ENCODE measurements at regions not wholly inside any gene's neighbourhood (a gene's known extent, or its start where the extent isn't known, plus 50 kb on each side); places are given as distances from the start of the nearest gene placed in this dataset.
"Not testable (repeated sequence)": the region's sequence is repeated elsewhere in the genome, so short reads cannot be mapped to it uniquely, and the experiment has no call there.

GRCh38 chr6:18538315-18538714 is 151.2 kb downstream of the RNF144B start:
- Histone ChIP-seq H3K4me1 (no peaks in the 10 kb centered on the region), H3K4me3 (no peak overlapping the region), H3K9me3 (no peaks in the 10 kb centered on the region), H3K27ac (no peak overlapping the region), H3K27me3 (no peaks in the 10 kb centered on the region), H3K36me3 (no peaks in the 10 kb centered on the region)
- WGBS, 2 donors, result 91 to 92% methylated on average over 3 of the region's 3 CpGs
- ATAC-seq (ENCODE audit: low FRiP score in 2 of 2) (no peak), DNase-seq (no peak)
- TF ChIP-seq, protein P1, sequence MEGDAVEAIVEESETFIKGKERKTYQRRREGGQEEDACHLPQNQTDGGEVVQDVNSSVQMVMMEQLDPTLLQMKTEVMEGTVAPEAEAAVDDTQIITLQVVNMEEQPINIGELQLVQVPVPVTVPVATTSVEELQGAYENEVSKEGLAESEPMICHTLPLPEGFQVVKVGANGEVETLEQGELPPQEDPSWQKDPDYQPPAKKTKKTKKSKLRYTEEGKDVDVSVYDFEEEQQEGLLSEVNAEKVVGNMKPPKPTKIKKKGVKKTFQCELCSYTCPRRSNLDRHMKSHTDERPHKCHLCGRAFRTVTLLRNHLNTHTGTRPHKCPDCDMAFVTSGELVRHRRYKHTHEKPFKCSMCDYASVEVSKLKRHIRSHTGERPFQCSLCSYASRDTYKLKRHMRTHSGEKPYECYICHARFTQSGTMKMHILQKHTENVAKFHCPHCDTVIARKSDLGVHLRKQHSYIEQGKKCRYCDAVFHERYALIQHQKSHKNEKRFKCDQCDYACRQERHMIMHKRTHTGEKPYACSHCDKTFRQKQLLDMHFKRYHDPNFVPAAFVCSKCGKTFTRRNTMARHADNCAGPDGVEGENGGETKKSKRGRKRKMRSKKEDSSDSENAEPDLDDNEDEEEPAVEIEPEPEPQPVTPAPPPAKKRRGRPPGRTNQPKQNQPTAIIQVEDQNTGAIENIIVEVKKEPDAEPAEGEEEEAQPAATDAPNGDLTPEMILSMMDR (IDR thresholded peaks at IDR 0.05), result no peak
- no peak for TF ChIP-seq EP300 (IDR thresholded peaks at IDR 0.05)
- TF ChIP-seq POLR2A (IDR thresholded peaks at IDR 0.05), result no peak

GRCh38 chr6:18543051-18543450 is 155.9 kb downstream of the RNF144B start:
- TF ChIP-seq EP300 (IDR thresholded peaks at IDR 0.05), result no peak
- TF ChIP-seq, protein P1 (IDR thresholded peaks at IDR 0.05), result no peak
- TF ChIP-seq POLR2A (IDR thresholded peaks at IDR 0.05), result no peak
- TF ChIP-seq POLR2AphosphoS5 (IDR thresholded peaks at IDR 0.05), result no peak
- Histone ChIP-seq H3K36me3 (no peaks in the 10 kb centered on the region), H3K27me3 (no peaks in the 10 kb centered on the region), H3K27ac (no peak overlapping the region), H3K4me3 (no peak overlapping the region), H3K9me3 (peaks cover 4 to 12% (median 8%) of the 10 kb centered on the region in 4 donors), H3K4me1 (no peaks in the 10 kb centered on the region)
- no peak for DNase-seq
- 68 to 76% methylated on average over 6 of the region's 6 CpGs for WGBS, 2 donors
- ATAC-seq (ENCODE audit: low FRiP score in 2 of 2), result no peak

DNA sequence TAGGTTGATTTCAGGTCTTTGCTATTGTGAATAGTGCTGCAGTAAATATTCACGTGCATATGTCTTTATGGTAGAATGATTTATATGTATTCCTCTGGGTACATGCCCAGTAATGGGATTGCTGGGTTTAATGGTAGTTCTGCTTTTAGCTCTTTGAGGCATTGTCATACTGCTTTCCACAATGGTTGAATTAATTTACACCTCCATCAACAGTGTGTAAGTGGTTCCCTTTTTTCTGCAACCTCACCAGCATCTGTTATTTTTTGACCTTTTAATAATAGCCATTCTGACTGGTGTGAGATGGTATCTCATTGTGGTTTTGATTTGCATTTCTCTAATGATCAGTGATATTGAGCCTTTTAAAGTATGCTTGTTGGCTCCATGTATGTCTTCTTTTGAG is 158.0 kb downstream of the RNF144B start:
- not testable (repeated sequence) for H3K27ac ChIP-seq; H3K4me1 ChIP-seq; H3K4me3 ChIP-seq; H3K27me3 ChIP-seq; H3K36me3 ChIP-seq; ATAC-seq (ENCODE audit: low FRiP score in 2 of 2); DNase-seq
- peaks cover 4 to 12% (median 8%) of the 10 kb centered on the region in 4 donors for H3K9me3 ChIP-seq
- 67 to 83% methylated on average over 1 of the region's 1 CpG for WGBS, 2 donors

DNA sequence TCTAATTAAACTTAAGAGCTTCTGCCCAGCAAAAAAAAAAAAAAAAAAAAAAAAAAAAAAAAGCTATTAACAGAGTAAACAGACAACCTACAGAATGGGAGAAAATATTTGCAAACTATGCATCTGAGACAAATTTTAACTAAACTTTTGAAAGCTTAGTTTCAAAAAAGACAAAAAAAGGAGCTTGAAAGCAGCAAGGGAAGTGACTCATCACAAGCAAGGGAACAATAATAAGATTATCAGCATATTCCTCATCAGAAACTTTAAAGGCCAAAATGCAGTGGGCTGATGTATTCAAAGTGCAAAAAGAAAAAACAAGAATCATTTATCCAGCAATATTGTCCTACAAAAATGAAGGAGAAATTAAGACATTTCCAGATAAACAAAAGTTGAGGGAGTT is 158.6 kb downstream of the RNF144B start:
- TF ChIP-seq POLR2A (IDR thresholded peaks at IDR 0.05) (no peak), EP300 (IDR thresholded peaks at IDR 0.05) (no peak)
- DNase-seq (no peak), ATAC-seq (ENCODE audit: low FRiP score in 2 of 2) (no peak)
- Histone ChIP-seq H3K4me3 (no peak overlapping the region), H3K27ac (no peak overlapping the region), H3K4me1 (no peaks in the 10 kb centered on the region), H3K9me3 (peaks cover 4 to 12% (median 8%) of the 10 kb centered on the region in 4 donors), H3K27me3 (no peaks in the 10 kb centered on the region), H3K36me3 (no peaks in the 10 kb centered on the region)

DNA sequence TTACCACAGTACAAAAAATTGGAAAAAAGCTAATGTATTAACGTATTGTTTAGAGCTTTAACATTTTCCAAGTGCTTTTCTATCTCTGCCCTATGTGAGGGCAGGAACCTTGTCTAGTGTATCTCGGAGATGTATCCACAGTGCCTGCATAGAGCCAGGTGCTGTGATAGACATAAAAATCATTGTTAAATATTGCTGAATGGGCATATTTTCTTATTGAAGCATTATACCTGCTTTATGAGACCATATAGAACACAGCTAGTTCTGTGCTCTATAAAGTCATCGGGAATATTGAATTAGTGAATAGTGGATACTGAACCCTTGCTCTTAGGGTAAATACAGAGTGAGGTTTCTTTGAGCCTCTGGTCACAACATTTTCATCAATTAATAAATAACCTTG is 163.0 kb downstream of the RNF144B start:
- Histone ChIP-seq H3K4me1 (no peaks in the 10 kb centered on the region), H3K27ac (no peak overlapping the region), H3K4me3 (no peak overlapping the region), H3K36me3 (no peaks in the 10 kb centered on the region), H3K9me3 (peaks cover 0 to 5% (median 0%) of the 10 kb centered on the region in 4 donors), H3K27me3 (no peaks in the 10 kb centered on the region)
- WGBS, 2 donors, result 89 to 92% methylated on average over 3 of the region's 3 CpGs
- DNase-seq, result no peak
- TF ChIP-seq EP300 (IDR thresholded peaks at IDR 0.05), result no peak
- TF ChIP-seq, protein P1 (IDR thresholded peaks at IDR 0.05), result no peak
- no peak for TF ChIP-seq POLR2A (IDR thresholded peaks at IDR 0.05)
- no peak for TF ChIP-seq POLR2AphosphoS5 (IDR thresholded peaks at IDR 0.05)
- no peak for ATAC-seq (ENCODE audit: low FRiP score in 2 of 2)

DNA sequence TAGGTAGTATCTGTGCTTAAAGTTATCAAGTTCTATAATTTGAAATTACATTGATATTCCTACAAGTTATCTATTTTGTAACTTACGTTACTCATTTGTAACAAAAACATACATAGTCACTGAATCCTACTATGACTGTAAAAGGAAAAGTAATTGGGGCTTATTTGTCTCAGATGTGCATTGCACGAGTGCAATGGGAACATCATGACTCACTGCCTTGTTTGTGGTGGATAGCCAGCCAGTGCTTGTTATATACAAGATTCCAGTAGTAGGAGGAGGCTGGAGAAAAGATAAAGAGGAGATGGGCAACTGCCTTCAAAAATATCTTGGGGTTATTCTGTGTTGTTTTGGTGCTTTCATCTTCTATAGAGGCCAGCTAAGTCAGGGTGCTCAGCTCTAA is 164.1 kb downstream of the RNF144B start:
- TF ChIP-seq POLR2A (IDR thresholded peaks at IDR 0.05), result no peak
- no peak for TF ChIP-seq POLR2AphosphoS5 (IDR thresholded peaks at IDR 0.05)
- TF ChIP-seq, protein P1 (IDR thresholded peaks at IDR 0.05), result no peak
- no peak for TF ChIP-seq EP300 (IDR thresholded peaks at IDR 0.05)
- DNase-seq (no peak), ATAC-seq (ENCODE audit: low FRiP score in 2 of 2) (peak in 1 of 2 donors; percentile 34)
- 72 to 80% methylated on average over 2 of the region's 2 CpGs for WGBS, 2 donors
- Histone ChIP-seq H3K27me3 (no peaks in the 10 kb centered on the region), H3K9me3 (peaks cover 0 to 5% (median 0%) of the 10 kb centered on the region in 4 donors), H3K4me1 (no peaks in the 10 kb centered on the region), H3K27ac (no peak overlapping the region), H3K4me3 (no peak overlapping the region), H3K36me3 (no peaks in the 10 kb centered on the region)

Data from upper lobe of left lung (tissue), 6 donors.